IPS-18c (cell line): ENCODE measurements at regions not wholly inside any gene's neighbourhood (a gene's known extent, or its start where the extent isn't known, plus 50 kb on each side); places are given as distances from the start of the nearest gene placed in this dataset.

Source experiments
- H3K4me3 ChIP-seq: 2 replicates; pipeline ENCODE4 v1.7.0; 2013; ENCODE audit warnings: low read depth, mild to moderate bottlenecking, low read length, moderate library complexity; ENCODE audit not compliant: insufficient read depth
- H3K9me3 ChIP-seq: one replicate; pipeline ENCODE4 v1.6.1; 2013; ENCODE audit warnings: mild to moderate bottlenecking, low read length, moderate library complexity; ENCODE audit not compliant: control insufficient read depth, insufficient read depth

- Histone ChIP-seq H3K9me3 (no peaks in the 10 kb centered on the region), H3K4me3 (no peak overlapping the region)
Measured at GRCh38 chr18:28903306-28903705, 726.4 kb upstream of the CDH2 start.

- H3K9me3 ChIP-seq = no peaks in the 10 kb centered on the region
- no peak overlapping the region for H3K4me3 ChIP-seq
Measured at GRCh38 chr18:28890791-28891190, 713.9 kb upstream of the CDH2 start.

- no peak overlapping the region for H3K4me3 ChIP-seq
- no peaks in the 10 kb centered on the region for H3K9me3 ChIP-seq
Measured at GRCh38 chr18:28884304-28884703, 707.4 kb upstream of the CDH2 start.

GRCh38 chr18:28880856-28881255 lies 703.9 kb upstream of the CDH2 start:
- Histone ChIP-seq H3K4me3 (no peak overlapping the region), H3K9me3 (no peaks in the 10 kb centered on the region)

GRCh38 chr18:28875059-28875458 lies 698.1 kb upstream of the CDH2 start:
- Histone ChIP-seq H3K9me3 (no peaks in the 10 kb centered on the region), H3K4me3 (no peak overlapping the region)

- H3K9me3 ChIP-seq = no peaks in the 10 kb centered on the region
- H3K4me3 ChIP-seq = no peak overlapping the region
Measured at GRCh38 chr18:28863396-28863795, 686.5 kb upstream of the CDH2 start.

- Histone ChIP-seq H3K4me3 (no peak overlapping the region), H3K9me3 (no peaks in the 10 kb centered on the region)
Measured at GRCh38 chr18:28858248-28858647, 681.3 kb upstream of the CDH2 start.

GRCh38 chr18:28855989-28856388 lies 679.1 kb upstream of the CDH2 start:
- no peak overlapping the region for H3K4me3 ChIP-seq
- no peaks in the 10 kb centered on the region for H3K9me3 ChIP-seq

- no peaks in the 10 kb centered on the region for H3K9me3 ChIP-seq
- no peak overlapping the region for H3K4me3 ChIP-seq
Measured at GRCh38 chr18:28855524-28855923, 678.6 kb upstream of the CDH2 start.

GRCh38 chr18:28854964-28855363 lies 678.0 kb upstream of the CDH2 start:
- Histone ChIP-seq H3K4me3 (no peak overlapping the region), H3K9me3 (no peaks in the 10 kb centered on the region)

GRCh38 chr18:28846958-28847357 lies 670.0 kb upstream of the CDH2 start:
- no peak overlapping the region for H3K4me3 ChIP-seq
- no peaks in the 10 kb centered on the region for H3K9me3 ChIP-seq

- Histone ChIP-seq H3K4me3 (no peak overlapping the region), H3K9me3 (no peaks in the 10 kb centered on the region)
Measured at GRCh38 chr18:28837100-28837499, 660.2 kb upstream of the CDH2 start.

- H3K9me3 ChIP-seq = no peaks in the 10 kb centered on the region
- no peak overlapping the region for H3K4me3 ChIP-seq
Measured at GRCh38 chr18:28834889-28835288, 658.0 kb upstream of the CDH2 start.

GRCh38 chr18:28831908-28832307 lies 655.0 kb upstream of the CDH2 start:
- Histone ChIP-seq H3K4me3 (no peak overlapping the region), H3K9me3 (no peaks in the 10 kb centered on the region)

GRCh38 chr18:28831476-28831875 lies 654.5 kb upstream of the CDH2 start:
- no peak overlapping the region for H3K4me3 ChIP-seq
- no peaks in the 10 kb centered on the region for H3K9me3 ChIP-seq

- Histone ChIP-seq H3K4me3 (no peak overlapping the region), H3K9me3 (no peaks in the 10 kb centered on the region)
Measured at GRCh38 chr18:28826107-28826506, 649.2 kb upstream of the CDH2 start.

- Histone ChIP-seq H3K4me3 (no peak overlapping the region), H3K9me3 (no peaks in the 10 kb centered on the region)
Measured at GRCh38 chr18:28824183-28824574, 647.2 kb upstream of the CDH2 start.

- Histone ChIP-seq H3K9me3 (no peaks in the 10 kb centered on the region), H3K4me3 (no peak overlapping the region)
Measured at GRCh38 chr18:28823506-28824182, 646.7 kb upstream of the CDH2 start.

- Histone ChIP-seq H3K9me3 (no peaks in the 10 kb centered on the region), H3K4me3 (no peak overlapping the region)
Measured at GRCh38 chr18:28820353-28820752, 643.4 kb upstream of the CDH2 start.
